Coronary artery (tissue), 2 donors: ENCODE measurements at regions not wholly inside any gene's neighbourhood (a gene's known extent, or its start where the extent isn't known, plus 50 kb on each side); places are given as distances from the start of the nearest gene placed in this dataset.

Experiments used
- DNase-seq: peaks from one replicate; pipeline ENCODE4 v3.0.0-alpha.2; 2017; ENCODE audit warnings: low spot score
- H3K27ac ChIP-seq, 2 donors: fragments of 200-600 bp; sonication (generic); one replicate each; pipeline ENCODE4 v1.5.1; 2016 to 2019
- H3K4me3 ChIP-seq: fragments of 200-600 bp; sonication (generic); 2 replicates; pipeline ENCODE4 v1.5.1; 2016; ENCODE audit warnings: mild to moderate bottlenecking, moderate library complexity
- TF ChIP-seq, protein P1 (sequence below): fragments of 200-600 bp; sonication (generic); IDR thresholded peaks from one replicate; pipeline ENCODE4 v1.5.1; 2019; ENCODE audit warnings: antibody characterized with exemption

GRCh38 chr9:84542554-84542953 is 127.0 kb upstream of the NTRK2 start:
- no peak for DNase-seq

DNA sequence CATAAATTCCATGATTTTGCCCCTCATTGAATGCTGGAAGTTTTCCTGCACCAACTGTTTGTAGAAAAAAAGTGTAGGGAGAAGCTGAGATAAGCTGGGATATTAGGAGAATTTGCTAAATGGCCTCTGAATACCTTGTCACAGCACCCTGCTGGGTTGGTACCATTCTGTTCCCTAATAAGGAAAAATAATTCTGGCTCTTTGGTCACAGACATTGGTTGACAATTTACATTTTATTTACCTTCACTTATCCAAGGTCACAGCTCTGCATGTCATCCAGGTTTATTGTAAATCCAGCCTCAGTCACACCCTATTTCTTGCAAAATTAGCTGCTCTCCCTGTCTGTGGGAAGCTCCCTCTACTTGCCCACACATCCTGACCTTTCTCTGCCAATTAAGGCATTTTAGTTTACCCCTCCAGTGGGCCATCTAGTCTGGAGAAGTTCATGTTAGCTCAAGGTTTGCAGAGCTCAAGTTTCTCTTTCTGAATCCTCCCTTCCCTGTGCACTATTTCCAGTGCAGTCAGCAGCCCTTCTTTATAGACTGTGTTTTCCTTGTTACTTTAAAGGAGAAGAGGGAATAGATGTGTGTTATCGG is 115.4 kb upstream of the NTRK2 start:
- no peak for DNase-seq
- TF ChIP-seq, protein P1, sequence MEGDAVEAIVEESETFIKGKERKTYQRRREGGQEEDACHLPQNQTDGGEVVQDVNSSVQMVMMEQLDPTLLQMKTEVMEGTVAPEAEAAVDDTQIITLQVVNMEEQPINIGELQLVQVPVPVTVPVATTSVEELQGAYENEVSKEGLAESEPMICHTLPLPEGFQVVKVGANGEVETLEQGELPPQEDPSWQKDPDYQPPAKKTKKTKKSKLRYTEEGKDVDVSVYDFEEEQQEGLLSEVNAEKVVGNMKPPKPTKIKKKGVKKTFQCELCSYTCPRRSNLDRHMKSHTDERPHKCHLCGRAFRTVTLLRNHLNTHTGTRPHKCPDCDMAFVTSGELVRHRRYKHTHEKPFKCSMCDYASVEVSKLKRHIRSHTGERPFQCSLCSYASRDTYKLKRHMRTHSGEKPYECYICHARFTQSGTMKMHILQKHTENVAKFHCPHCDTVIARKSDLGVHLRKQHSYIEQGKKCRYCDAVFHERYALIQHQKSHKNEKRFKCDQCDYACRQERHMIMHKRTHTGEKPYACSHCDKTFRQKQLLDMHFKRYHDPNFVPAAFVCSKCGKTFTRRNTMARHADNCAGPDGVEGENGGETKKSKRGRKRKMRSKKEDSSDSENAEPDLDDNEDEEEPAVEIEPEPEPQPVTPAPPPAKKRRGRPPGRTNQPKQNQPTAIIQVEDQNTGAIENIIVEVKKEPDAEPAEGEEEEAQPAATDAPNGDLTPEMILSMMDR = no peak
- no peak overlapping the region for H3K4me3 ChIP-seq
- H3K27ac ChIP-seq = no peak overlapping the region

More at GRCh38 chr9:84542554-84542953, 127.0 kb upstream of the NTRK2 start:
- TF ChIP-seq, protein P1 = no peak
- no peak overlapping the region for H3K27ac ChIP-seq
- H3K4me3 ChIP-seq = no peak overlapping the region

DNA sequence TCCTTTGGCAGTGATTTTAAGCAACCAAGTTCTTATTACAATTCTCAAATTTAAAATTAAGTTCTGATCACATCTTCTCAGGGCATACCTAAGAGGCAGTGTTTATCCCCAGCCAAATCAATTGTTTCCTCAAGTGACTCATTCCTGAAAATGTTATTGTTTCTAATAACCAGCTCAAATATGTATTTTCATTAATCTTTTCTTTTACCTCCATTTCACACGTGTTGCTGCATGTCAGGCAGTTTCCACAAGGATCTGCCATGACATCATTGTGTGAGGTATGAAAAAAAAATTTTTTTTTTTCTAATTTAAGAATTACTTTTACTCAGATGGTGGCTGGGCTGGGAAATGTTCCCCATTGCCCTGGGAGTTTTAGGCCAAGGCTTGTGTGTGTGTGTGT is 113.0 kb upstream of the NTRK2 start:
- H3K4me3 ChIP-seq = no peak overlapping the region
- H3K27ac ChIP-seq = no peak overlapping the region
- no peak for DNase-seq
- TF ChIP-seq, protein P1 = no peak

DNA sequence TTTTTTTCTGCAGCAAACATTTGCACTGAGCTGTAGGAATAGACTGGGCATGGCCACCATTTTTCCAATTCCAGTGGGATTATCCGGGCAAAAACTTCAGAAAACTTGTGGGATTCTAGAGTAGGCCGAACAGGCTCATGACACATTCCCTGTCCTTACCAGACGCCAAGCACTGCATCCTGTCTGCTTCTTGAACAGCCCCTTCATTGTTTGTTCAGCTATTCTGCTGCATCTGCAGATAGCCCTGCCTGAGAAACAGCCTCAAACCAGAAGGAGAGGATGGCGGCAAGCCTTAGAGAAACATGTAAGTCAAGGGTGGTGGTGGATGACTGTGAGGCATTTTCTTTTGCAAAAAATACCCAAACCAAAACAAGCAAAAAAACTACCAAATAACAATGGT is 111.8 kb upstream of the NTRK2 start:
- Histone ChIP-seq H3K27ac (no peak overlapping the region), H3K4me3 (no peak overlapping the region)
- no peak for DNase-seq
- TF ChIP-seq, protein P1 = no peak

DNA sequence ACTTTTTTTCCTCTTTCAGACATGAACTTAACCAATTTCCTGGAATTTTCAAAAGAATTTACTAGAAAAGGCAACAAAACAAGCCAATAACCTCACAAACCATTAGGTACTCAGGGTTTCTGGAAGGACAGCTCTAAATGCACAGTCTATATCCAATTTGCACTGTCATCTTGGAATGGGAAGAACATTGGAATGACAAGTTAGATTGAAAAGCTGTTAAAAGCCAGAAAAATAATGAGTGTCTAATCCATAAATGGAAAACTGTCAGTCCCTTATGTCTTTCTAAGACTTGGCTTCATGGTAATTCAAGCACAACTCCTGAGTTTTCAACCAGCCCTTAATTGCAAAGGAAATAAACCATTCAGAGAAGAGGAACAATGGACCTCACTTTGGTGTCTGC is 105.8 kb upstream of the NTRK2 start:
- no peak for DNase-seq
- TF ChIP-seq, protein P1 = no peak
- no peak overlapping the region for H3K4me3 ChIP-seq
- H3K27ac ChIP-seq = no peak overlapping the region

GRCh38 chr9:84567805-84568204 is 101.7 kb upstream of the NTRK2 start:
- no peak for DNase-seq
- H3K4me3 ChIP-seq = no peak overlapping the region
- H3K27ac ChIP-seq = no peak overlapping the region
- TF ChIP-seq, protein P1 = no peak

- Histone ChIP-seq H3K27ac (no peak overlapping the region), H3K4me3 (no peak overlapping the region)
- TF ChIP-seq, protein P1 = no peak
- DNase-seq = no peak
These were observed 98.9 kb upstream of the NTRK2 start for GRCh38 chr9:84570482-84571154.
